GM12878 (cell line): ENCODE measurements at regions not wholly inside any gene's neighbourhood (a gene's known extent, or its start where the extent isn't known, plus 50 kb on each side); places are given as distances from the start of the nearest gene placed in this dataset.

Experiments
- ATF2 ChIP-seq: IDR thresholded peaks from 2 replicates; pipeline ENCODE4 v1.6.1; 2012; ENCODE audit warnings: low read length, inconsistent platforms
- BCL3 ChIP-seq: IDR thresholded peaks from 2 replicates; pipeline ENCODE4 v1.6.1; 2011; ENCODE audit warnings: borderline replicate concordance, low read depth, mild to moderate bottlenecking, moderate library complexity, low read length; ENCODE audit not compliant: insufficient read depth, poor library complexity, severe bottlenecking
- BHLHE40 ChIP-seq, 2 experiments: fragments of 450-650 bp in 1 of 2; IDR thresholded peaks; 2 replicates each; pipeline ENCODE4 v1.6.1; 2011 to 2017; ENCODE audit warnings: low read depth in 2 of 2, borderline replicate concordance in 1 of 2, improper control_type of control experiment in 1 of 2, low read length in 1 of 2, mild to moderate bottlenecking in 1 of 2
- BRCA1 ChIP-seq: IDR thresholded peaks from 2 replicates; pipeline ENCODE4 v1.6.1; 2011; ENCODE audit warnings: low read depth, low read length, improper control_type of control experiment
- CBFB ChIP-seq: IDR thresholded peaks from 2 replicates; pipeline ENCODE4 v1.6.1; 2016; ENCODE audit warnings: antibody characterized with exemption, low read depth
- CBX5 ChIP-seq: sonication (generic); IDR thresholded peaks from 2 replicates; pipeline ENCODE4 v1.6.1; 2016; ENCODE audit warnings: low read depth, moderate library complexity, mild to moderate bottlenecking, inconsistent platforms
- CREB1 ChIP-seq: IDR thresholded peaks from 2 replicates; pipeline ENCODE4 v1.6.1; 2012; ENCODE audit warnings: low read depth, mild to moderate bottlenecking, inconsistent platforms
- E4F1 ChIP-seq: fragments of 450-650 bp; IDR thresholded peaks from 2 replicates; pipeline ENCODE4 v1.6.1; 2018; ENCODE audit warnings: borderline replicate concordance, mild to moderate bottlenecking; ENCODE audit not compliant: partially characterized antibody
- EGR1 ChIP-seq, 2 experiments: IDR thresholded peaks; 1 replicate in 1 of 2; 2 replicates in 1 of 2; pipeline ENCODE4 v1.6.1; 2011 to 2012; ENCODE audit warnings: low read depth in 2 of 2, low read length in 2 of 2, borderline replicate concordance in 1 of 2, mild to moderate bottlenecking in 1 of 2, moderate library complexity in 1 of 2
- ELK1 ChIP-seq: IDR thresholded peaks from 2 replicates; pipeline ENCODE4 v1.6.1; 2012; ENCODE audit warnings: low read depth, low read length, improper control_type of control experiment
- ETV6 ChIP-seq, 2 experiments: fragments of 450-650 bp in 1 of 2; IDR thresholded peaks in 1 of 2; conservative IDR thresholded peaks in 1 of 2; 2 replicates each; pipeline ENCODE4 v1.6.1; 2014; ENCODE audit warnings: antibody characterized with exemption in 1 of 2, borderline replicate concordance in 1 of 2, low read depth in 1 of 2, mild to moderate bottlenecking in 1 of 2, moderate library complexity in 1 of 2
- HDAC2 ChIP-seq: fragments of 200-600 bp; sonication (generic); IDR thresholded peaks from 2 replicates; pipeline ENCODE4 v1.6.1; 2017
- JUNB ChIP-seq: IDR thresholded peaks from 2 replicates; pipeline ENCODE4 v1.6.1; 2016; ENCODE audit warnings: antibody characterized with exemption, mild to moderate bottlenecking
- JUND ChIP-seq: IDR thresholded peaks from 2 replicates; pipeline ENCODE4 v1.6.1; 2012; ENCODE audit warnings: low read depth, mild to moderate bottlenecking, low read length, improper control_type of control experiment, moderate library complexity
- NFIC ChIP-seq: IDR thresholded peaks from 2 replicates; pipeline ENCODE4 v1.6.1; 2012; ENCODE audit warnings: low read depth, mild to moderate bottlenecking, inconsistent platforms, low read length, moderate library complexity
- NR2C1 ChIP-seq: fragments of 450-650 bp; IDR thresholded peaks from 2 replicates; pipeline ENCODE4 v1.6.1; 2017; ENCODE audit warnings: antibody characterized with exemption, mild to moderate bottlenecking, moderate library complexity
- NR2C2 ChIP-seq: IDR thresholded peaks from 2 replicates; pipeline ENCODE4 v1.6.1; 2011; ENCODE audit warnings: borderline replicate concordance, low read depth; ENCODE audit not compliant: control insufficient read depth, insufficient read length
- PAX8 ChIP-seq: fragments of 450-650 bp; IDR thresholded peaks from 2 replicates; pipeline ENCODE4 v1.6.1; 2017; ENCODE audit warnings: mild to moderate bottlenecking, moderate library complexity
- SIX5 ChIP-seq: IDR thresholded peaks from 2 replicates; pipeline ENCODE4 v1.6.1; 2011; ENCODE audit warnings: mild to moderate bottlenecking, low read depth, low read length, moderate library complexity; ENCODE audit not compliant: severe bottlenecking
- SMC3 ChIP-seq: IDR thresholded peaks from 2 replicates; pipeline ENCODE4 v1.6.1; 2011; ENCODE audit warnings: low read length, improper control_type of control experiment, borderline replicate concordance
- SUPT20H ChIP-seq: IDR thresholded peaks from 2 replicates; pipeline ENCODE4 v1.6.1; 2011; ENCODE audit warnings: low read depth, mild to moderate bottlenecking, low read length, moderate library complexity, borderline replicate concordance; ENCODE audit not compliant: control insufficient read depth
- TAF1 ChIP-seq: IDR thresholded peaks from 2 replicates; pipeline ENCODE4 v1.6.1; 2011; ENCODE audit warnings: mild to moderate bottlenecking, low read depth, low read length, borderline replicate concordance
- TARDBP ChIP-seq: IDR thresholded peaks from 2 replicates; pipeline ENCODE4 v1.6.1; 2016; ENCODE audit warnings: borderline replicate concordance
- YY1 ChIP-seq: IDR thresholded peaks from 2 replicates; pipeline ENCODE4 v1.6.1; 2011; ENCODE audit warnings: low read depth, mild to moderate bottlenecking, low read length
- ZNF622 ChIP-seq: fragments of 450-650 bp; IDR thresholded peaks from 2 replicates; pipeline ENCODE4 v1.6.1; 2017; ENCODE audit warnings: mild to moderate bottlenecking, inconsistent platforms

GRCh38 chr12:31874961-31875608 lies 84.1 kb upstream of the RESF1 start (continued):
- TF ChIP-seq ZNF622 (no peak), PAX8 (no peak), CREB1 (peak; percentile 60), CBX5 (peak; percentile 82; the same call in 1 of the 2 replicates), JUNB (peak; percentile 44), YY1 (no peak), ELK1 (no peak), ETV6 (conservative IDR thresholded peaks at IDR 0.05 in 1 of 2, IDR thresholded peaks at IDR 0.05 in 1 of 2; ENCODE audit: borderline replicate concordance in 1 of 2, low read depth in 1 of 2) (peak in 1 of 2 experiments; percentile 77; a peak in 2 of 4 replicates), SIX5 (no peak), CBFB (no peak), BRCA1 (no peak), EGR1 (IDR thresholded peaks at IDR 0.05; ENCODE audit: borderline replicate concordance in 1 of 2, low read depth in 2 of 2, low read length in 2 of 2) (peak in 1 of 2 experiments; percentile 60; a peak in 2 of 3 replicates), ATF2 (no peak), SUPT20H (no peak), E4F1 (no peak), BHLHE40 (IDR thresholded peaks at IDR 0.05; ENCODE audit: borderline replicate concordance in 1 of 2, low read depth in 2 of 2, low read length in 1 of 2) (no peak), NR2C1 (no peak), TAF1 (no peak), BCL3 (no peak), SMC3 (no peak; the same call in 1 of the 2 replicates), TARDBP (no peak), HDAC2 (no peak), NR2C2 (no peak), NFIC (no peak), JUND (no peak)
